ENCODE measurements at regions not wholly inside any gene's neighbourhood (a gene's known extent, or its start where the extent isn't known, plus 50 kb on each side); places are given as distances from the start of the nearest gene placed in this dataset.

GRCh38 chr9:74117151-74117550, 380.0 kb upstream of the RORB start:
- no peak for TF ChIP-seq CTCF (IDR thresholded peaks at IDR 0.05; ENCODE audit: unreplicated experiment)
- Mint-ChIP-seq H3K27me3 (ENCODE audit: low read depth) (no peaks in the 10 kb centered on the region), H3K36me3 (no peaks in the 10 kb centered on the region), H3K4me1 (no peaks in the 10 kb centered on the region), H3K27ac (no peak overlapping the region), H3K9me3 (peaks cover 4% of the 10 kb centered on the region), H3K4me3 (no peak overlapping the region)
- no peak for DNase-seq (ENCODE audit: low spot score in 2 of 2, unreplicated experiment in 2 of 2)

DNA sequence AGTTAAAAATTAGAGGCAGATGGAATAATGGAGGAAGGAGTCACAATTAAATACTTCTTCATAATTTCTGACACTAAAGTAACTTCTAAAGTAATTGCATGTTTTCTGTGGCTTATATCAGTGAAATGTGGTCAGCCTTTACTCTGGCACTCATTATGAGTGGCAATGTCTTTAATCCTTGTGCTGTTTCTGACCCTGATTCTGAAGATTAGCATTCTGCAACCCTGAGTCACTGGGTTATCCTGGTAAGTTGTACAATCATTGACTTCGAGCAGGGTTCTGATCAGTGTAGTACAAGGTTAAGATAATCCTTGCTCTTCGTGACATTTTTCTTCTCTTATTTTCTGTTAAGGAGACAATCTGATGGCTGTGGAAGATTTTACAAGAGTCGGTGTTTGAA, 379.4 kb upstream of the RORB start:
- no peak for DNase-seq (ENCODE audit: low spot score in 2 of 2, unreplicated experiment in 2 of 2)
- Mint-ChIP-seq H3K36me3 (no peaks in the 10 kb centered on the region), H3K4me1 (no peaks in the 10 kb centered on the region), H3K27me3 (ENCODE audit: low read depth) (no peaks in the 10 kb centered on the region), H3K4me3 (no peak overlapping the region), H3K27ac (no peak overlapping the region), H3K9me3 (peaks cover 4% of the 10 kb centered on the region)
- TF ChIP-seq CTCF (IDR thresholded peaks at IDR 0.05; ENCODE audit: unreplicated experiment), result no peak

- Mint-ChIP-seq H3K4me3 (no peak overlapping the region), H3K27ac (no peak overlapping the region), H3K27me3 (ENCODE audit: low read depth) (no peaks in the 10 kb centered on the region), H3K36me3 (no peaks in the 10 kb centered on the region), H3K4me1 (no peaks in the 10 kb centered on the region), H3K9me3 (peaks cover 4% of the 10 kb centered on the region)
- no peak for DNase-seq (ENCODE audit: low spot score in 2 of 2, unreplicated experiment in 2 of 2)
- no peak for TF ChIP-seq CTCF (IDR thresholded peaks at IDR 0.05; ENCODE audit: unreplicated experiment)
These were observed 377.1 kb upstream of the RORB start for GRCh38 chr9:74120061-74120460.

GRCh38 chr9:74120470-74120869, 376.7 kb upstream of the RORB start:
- no peak for TF ChIP-seq CTCF (IDR thresholded peaks at IDR 0.05; ENCODE audit: unreplicated experiment)
- Mint-ChIP-seq H3K4me1 (no peaks in the 10 kb centered on the region), H3K9me3 (peaks cover 4% of the 10 kb centered on the region), H3K27ac (no peak overlapping the region), H3K27me3 (ENCODE audit: low read depth) (peaks cover 3% of the 10 kb centered on the region), H3K4me3 (no peak overlapping the region), H3K36me3 (no peaks in the 10 kb centered on the region)
- no peak for DNase-seq (ENCODE audit: low spot score in 2 of 2, unreplicated experiment in 2 of 2)

DNA sequence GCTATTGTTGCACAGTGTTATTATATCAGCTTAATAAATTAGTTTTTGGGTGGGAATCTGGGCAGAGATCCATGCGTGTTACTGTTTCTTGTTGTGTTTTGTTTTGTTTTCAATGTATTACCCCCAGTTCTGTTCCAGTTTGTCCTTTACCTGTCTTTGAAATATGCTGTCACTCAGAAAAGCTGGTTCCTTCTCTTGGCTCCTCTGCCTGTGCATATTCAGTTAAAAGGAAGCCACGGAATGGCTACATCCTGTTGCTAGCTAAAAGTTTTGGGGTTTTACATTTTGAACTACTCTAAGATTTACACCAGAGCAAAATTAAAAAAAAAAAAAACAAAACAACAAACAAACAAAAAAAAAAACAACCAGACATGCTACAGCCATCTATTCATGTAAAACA, 374.9 kb upstream of the RORB start:
- Mint-ChIP-seq H3K27ac (no peak overlapping the region), H3K27me3 (ENCODE audit: low read depth) (peaks cover 9% of the 10 kb centered on the region), H3K9me3 (peaks cover 4% of the 10 kb centered on the region), H3K4me1 (no peaks in the 10 kb centered on the region), H3K36me3 (no peaks in the 10 kb centered on the region), H3K4me3 (no peak overlapping the region)
- no peak for DNase-seq (ENCODE audit: low spot score in 2 of 2, unreplicated experiment in 2 of 2)
- TF ChIP-seq CTCF (IDR thresholded peaks at IDR 0.05; ENCODE audit: unreplicated experiment), result no peak

DNA sequence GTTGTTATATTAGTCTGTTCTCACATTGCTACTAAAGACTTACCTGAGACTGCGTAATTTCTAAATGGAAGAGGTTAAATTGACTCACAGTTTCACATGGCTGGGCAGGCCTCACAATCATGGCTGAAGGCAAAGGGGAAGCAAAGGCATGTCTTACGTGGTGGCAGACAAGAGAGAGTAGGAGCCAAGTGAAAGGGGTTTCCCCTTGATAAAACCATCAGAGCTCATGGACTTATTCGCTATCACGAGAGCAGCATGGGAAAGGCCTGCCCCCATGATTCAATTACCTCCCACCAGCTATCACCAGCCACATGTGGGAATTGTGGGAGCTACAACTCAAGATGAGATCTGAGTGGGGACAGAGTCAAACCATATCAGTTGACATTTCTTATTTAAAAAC, 374.5 kb upstream of the RORB start:
- Mint-ChIP-seq H3K27me3 (ENCODE audit: low read depth) (peaks cover 9% of the 10 kb centered on the region), H3K27ac (no peak overlapping the region), H3K36me3 (no peaks in the 10 kb centered on the region), H3K9me3 (peaks cover 4% of the 10 kb centered on the region), H3K4me3 (no peak overlapping the region), H3K4me1 (no peaks in the 10 kb centered on the region)
- DNase-seq (ENCODE audit: low spot score in 2 of 2, unreplicated experiment in 2 of 2), result no peak
- no peak for TF ChIP-seq CTCF (IDR thresholded peaks at IDR 0.05; ENCODE audit: unreplicated experiment)
